ENCODE measurements at regions not wholly inside any gene's neighbourhood (a gene's known extent, or its start where the extent isn't known, plus 50 kb on each side); places are given as distances from the start of the nearest gene placed in this dataset.

- TF ChIP-seq POLR2A (IDR thresholded peaks at IDR 0.05), result no peak
- TF ChIP-seq CTCF (IDR thresholded peaks at IDR 0.05), result no peak
- no peak for TF ChIP-seq POLR2AphosphoS5 (IDR thresholded peaks at IDR 0.05)
These were observed 77.6 kb upstream of the POMGNT2 start for GRCh38 chr3:43183456-43183855.

Measured in breast epithelium (tissue), 3 donors.